AG04450 (cell line): ENCODE measurements at regions not wholly inside any gene's neighbourhood (a gene's known extent, or its start where the extent isn't known, plus 50 kb on each side); places are given as distances from the start of the nearest gene placed in this dataset. TPM values are rescaled to one million over a fixed set of nuclear protein-coding genes. Genes with fewer than 3 reads are reported as not detected.

Experiments used
- CTCF ChIA-PET: fragments of 300-600, 350-600 bp; formaldehyde crosslinking; extraction: SDS; loops from one replicate; lab custom pipeline; 2022; ENCODE audit warnings: antibody characterized with exemption, inconsistent platforms; lab: Charles Lee
- POLR2A ChIA-PET: fragments of 350-600 bp; formaldehyde crosslinking; extraction: SDS; loops from one replicate; lab custom pipeline; 2021; ENCODE audit warnings: antibody characterized with exemption, inconsistent platforms; lab: Yijun Ruan, JAX
- DNase-seq: peaks from one replicate; pipeline ENCODE4 v3.0.0-alpha.2; 2011; ENCODE audit warnings: low read depth, low spot score
- H3K27ac ChIP-seq: one replicate; pipeline ENCODE4 v1.5.1; 2012; ENCODE audit warnings: low read depth, low read length, control low read depth
- H3K27me3 ChIP-seq: one replicate; pipeline ENCODE4 v1.6.0; 2012; ENCODE audit warnings: low read length; ENCODE audit not compliant: control insufficient read depth, insufficient read depth
- H3K4me3 ChIP-seq: 2 replicates; pipeline ENCODE4 v1.5.1; 2011; ENCODE audit warnings: mild to moderate bottlenecking, low read depth, low read length, control low read depth
- H3K9me3 ChIP-seq: 2 replicates; pipeline ENCODE4 v1.5.1; 2012; ENCODE audit warnings: low read length; ENCODE audit not compliant: control insufficient read depth, insufficient read depth
- small RNA-seq: library from RNA; depleted of rRNA; stranded (forward); fragments of <200 nt; gene quantifications from one replicate; pipeline ENCODE3, GENCODE V24; 2012; ENCODE audit warnings: low read depth; ENCODE audit not compliant: insufficient read length
- TF ChIP-seq, protein P1 (sequence below): IDR thresholded peaks from 2 replicates; pipeline ENCODE4 v1.5.1; 2011; ENCODE audit warnings: low read depth, low read length, control low read depth, inconsistent platforms

DNA sequence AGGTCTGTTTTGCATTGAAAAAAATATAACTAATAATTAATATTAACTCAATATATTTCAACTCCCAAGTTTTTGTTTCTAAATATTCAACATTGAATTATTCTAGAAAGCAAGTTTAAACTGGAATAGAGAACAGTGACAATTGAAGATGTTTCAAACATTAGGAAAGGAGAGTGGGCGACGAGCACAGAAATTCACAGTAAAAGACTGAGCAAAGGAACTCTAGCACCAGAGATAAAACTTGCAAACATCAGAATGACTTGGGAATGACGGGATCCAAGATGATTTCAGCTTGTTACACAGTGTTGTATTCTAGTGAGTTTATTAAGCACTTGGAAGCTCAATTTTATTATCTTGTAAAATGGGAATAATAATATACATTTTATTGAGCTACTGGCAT lies 56.6 kb upstream of the CNTN5 start:
- Histone ChIP-seq H3K4me3 (no peak overlapping the region), H3K27ac (no peak overlapping the region), H3K27me3 (no peaks in the 10 kb centered on the region), H3K9me3 (peaks cover 3% of the 10 kb centered on the region; the same call in 1 of the 2 replicates)
- POLR2A ChIA-PET = no interaction called here
- CTCF ChIA-PET = no interaction called here
- DNase-seq = no peak
- TF ChIP-seq, protein P1, sequence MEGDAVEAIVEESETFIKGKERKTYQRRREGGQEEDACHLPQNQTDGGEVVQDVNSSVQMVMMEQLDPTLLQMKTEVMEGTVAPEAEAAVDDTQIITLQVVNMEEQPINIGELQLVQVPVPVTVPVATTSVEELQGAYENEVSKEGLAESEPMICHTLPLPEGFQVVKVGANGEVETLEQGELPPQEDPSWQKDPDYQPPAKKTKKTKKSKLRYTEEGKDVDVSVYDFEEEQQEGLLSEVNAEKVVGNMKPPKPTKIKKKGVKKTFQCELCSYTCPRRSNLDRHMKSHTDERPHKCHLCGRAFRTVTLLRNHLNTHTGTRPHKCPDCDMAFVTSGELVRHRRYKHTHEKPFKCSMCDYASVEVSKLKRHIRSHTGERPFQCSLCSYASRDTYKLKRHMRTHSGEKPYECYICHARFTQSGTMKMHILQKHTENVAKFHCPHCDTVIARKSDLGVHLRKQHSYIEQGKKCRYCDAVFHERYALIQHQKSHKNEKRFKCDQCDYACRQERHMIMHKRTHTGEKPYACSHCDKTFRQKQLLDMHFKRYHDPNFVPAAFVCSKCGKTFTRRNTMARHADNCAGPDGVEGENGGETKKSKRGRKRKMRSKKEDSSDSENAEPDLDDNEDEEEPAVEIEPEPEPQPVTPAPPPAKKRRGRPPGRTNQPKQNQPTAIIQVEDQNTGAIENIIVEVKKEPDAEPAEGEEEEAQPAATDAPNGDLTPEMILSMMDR = no peak

DNA sequence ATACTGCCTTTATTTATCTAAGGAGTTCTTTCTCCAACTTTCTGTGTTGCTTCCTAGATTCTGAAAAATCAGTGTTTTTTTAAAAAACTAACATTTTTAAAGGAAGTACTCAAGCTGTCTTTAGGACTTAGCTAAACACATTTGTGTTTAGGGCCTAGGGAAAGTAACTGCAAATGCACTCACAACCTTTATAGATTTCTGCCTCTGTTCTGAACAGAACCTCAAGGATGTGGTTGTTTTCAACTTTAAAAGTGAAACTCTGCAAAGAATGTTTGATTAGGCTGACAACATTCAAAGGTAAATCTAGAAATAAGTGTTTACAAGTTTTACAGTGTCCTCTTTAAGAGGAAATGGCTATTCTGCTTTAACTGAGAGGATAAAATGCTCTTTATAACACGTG lies 55.4 kb upstream of the CNTN5 start:
- no peak overlapping the region for H3K4me3 ChIP-seq
- no peak for DNase-seq
- ChIA-PET CTCF (no interaction called here), POLR2A (no interaction called here)
- no peaks in the 10 kb centered on the region for H3K9me3 ChIP-seq
- no peak overlapping the region for H3K27ac ChIP-seq
- no peaks in the 10 kb centered on the region for H3K27me3 ChIP-seq
- TF ChIP-seq, protein P1 = no peak

DNA sequence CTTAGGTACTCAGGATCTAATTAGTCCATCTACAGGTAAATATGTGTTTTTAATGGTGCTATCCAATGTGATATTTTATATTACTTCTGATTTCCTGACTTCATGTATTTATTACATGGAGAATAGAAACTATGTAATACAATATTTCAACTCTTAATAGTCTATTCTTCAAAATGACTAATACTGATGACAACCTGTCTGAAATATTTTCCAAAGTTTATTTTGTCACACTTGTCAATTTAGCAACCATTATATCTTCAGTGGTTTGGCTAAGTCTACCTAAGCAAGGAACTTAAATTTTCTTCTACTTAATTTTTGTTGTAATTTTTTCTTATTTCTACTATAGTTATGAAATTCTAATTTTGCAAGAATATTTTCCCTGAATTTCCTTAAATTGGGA lies 55.0 kb upstream of the CNTN5 start:
- TF ChIP-seq, protein P1 = no peak
- CTCF ChIA-PET = no interaction called here
- no peak for DNase-seq
- no peak overlapping the region for H3K27ac ChIP-seq
- H3K27me3 ChIP-seq = no peaks in the 10 kb centered on the region
- no peak overlapping the region for H3K4me3 ChIP-seq
- no peaks in the 10 kb centered on the region for H3K9me3 ChIP-seq
- POLR2A ChIA-PET = no interaction called here

DNA sequence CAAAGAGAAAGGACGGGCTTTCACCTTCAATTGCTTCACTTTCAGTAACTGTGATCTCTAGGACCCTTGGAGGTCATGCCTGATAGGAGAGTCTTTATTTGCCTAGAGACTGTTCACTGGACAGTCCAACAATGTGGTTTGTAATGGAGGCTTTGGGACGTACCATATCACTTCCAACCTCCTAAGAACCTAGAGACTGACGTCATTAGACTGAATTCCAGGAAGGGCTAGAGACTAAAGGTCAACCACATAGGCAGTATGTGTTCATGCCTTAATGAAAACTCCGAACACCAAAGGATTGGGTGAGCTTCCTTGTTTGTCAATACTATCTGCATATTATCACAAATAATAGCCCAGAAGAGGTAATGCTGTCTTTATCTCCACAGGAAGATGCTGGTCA lies 53.7 kb upstream of the CNTN5 start:
- DNase-seq = no peak
- CTCF ChIA-PET = no interaction called here
- H3K9me3 ChIP-seq = no peaks in the 10 kb centered on the region
- TF ChIP-seq, protein P1 = no peak
- H3K27ac ChIP-seq = no peak overlapping the region
- H3K27me3 ChIP-seq = no peaks in the 10 kb centered on the region
- no peak overlapping the region for H3K4me3 ChIP-seq
- POLR2A ChIA-PET = no interaction called here

Small RNA genes in the stretch of these regions (small RNA-seq; reads per million reads assigned to genes)
- gene AP003730.1 = not detected
- not detected for gene RNA5SP346
- gene RNA5SP347 = not detected
